SK-N-SH treated with all-trans-retinoic acid at 6 μM for 48 hours (cell line): ENCODE measurements at regions not wholly inside any gene's neighbourhood (a gene's known extent, or its start where the extent isn't known, plus 50 kb on each side); places are given as distances from the start of the nearest gene placed in this dataset.

Experiments
- ATAC-seq: fragments of 200-7000 bp; cut with Tn5 transposase; 3 replicates; pipeline ENCODE4 v1.9.1; 2020; ENCODE audit warnings: mild to moderate bottlenecking, moderate library complexity
- ARNTL ChIP-seq: fragments of 450-650 bp; formaldehyde crosslinking; IDR thresholded peaks from 2 replicates; pipeline ENCODE4 v1.5.0; 2020; ENCODE audit warnings: low read depth, mild to moderate bottlenecking, moderate library complexity, borderline replicate concordance
- BACH2 ChIP-seq: fragments of 250-450 bp; sonication (Bioruptor Pico); IDR thresholded peaks from 2 replicates; pipeline ENCODE4 v1.9.0; 2021; ENCODE audit warnings: mild to moderate bottlenecking, borderline replicate concordance
- CREB5 ChIP-seq: fragments of 250-450 bp; sonication (Bioruptor Pico); IDR thresholded peaks from 2 replicates; pipeline ENCODE4 v1.5.1; 2020; ENCODE audit warnings: low read depth, mild to moderate bottlenecking, moderate library complexity
- CSDC2 ChIP-seq: fragments of 250-450 bp; sonication (Bioruptor Pico); IDR thresholded peaks from 2 replicates; pipeline ENCODE4 v1.5.0; 2020; ENCODE audit warnings: mild to moderate bottlenecking, moderate library complexity
- ESRRG ChIP-seq: fragments of 250-450 bp; sonication (Bioruptor Pico); IDR thresholded peaks from 2 replicates; pipeline ENCODE4 v1.6.1; 2021; ENCODE audit warnings: mild to moderate bottlenecking
- GLIS3 ChIP-seq: fragments of 250-450 bp; sonication (Bioruptor Pico); IDR thresholded peaks from 2 replicates; pipeline ENCODE4 v1.5.0; 2020; ENCODE audit warnings: mild to moderate bottlenecking, moderate library complexity
- ISL1 ChIP-seq: fragments of 250-450 bp; sonication (Bioruptor Pico); IDR thresholded peaks from 2 replicates; pipeline ENCODE4 v2.1.2; 2022; ENCODE audit warnings: mild to moderate bottlenecking, moderate library complexity
- OSR1 ChIP-seq: fragments of 250-450 bp; sonication (Bioruptor Pico); IDR thresholded peaks from 2 replicates; pipeline ENCODE4 v1.8.0; 2022; ENCODE audit warnings: moderate library complexity, mild to moderate bottlenecking, inconsistent platforms
- PATZ1 ChIP-seq: fragments of 250-450 bp; sonication (Bioruptor Pico); IDR thresholded peaks from 2 replicates; pipeline ENCODE4 v1.8.0; 2020; ENCODE audit warnings: mild to moderate bottlenecking, moderate library complexity, borderline replicate concordance
- POU6F1 ChIP-seq: fragments of 250-450 bp; sonication (Bioruptor Pico); IDR thresholded peaks from 2 replicates; pipeline ENCODE4 v1.8.0; 2021; ENCODE audit warnings: low read depth, mild to moderate bottlenecking, moderate library complexity, borderline replicate concordance
- PPARA ChIP-seq: fragments of 250-450 bp; sonication (Bioruptor Pico); IDR thresholded peaks from 2 replicates; pipeline ENCODE4 v1.5.0; 2020; ENCODE audit warnings: mild to moderate bottlenecking, borderline replicate concordance
- RARB ChIP-seq: fragments of 250-450 bp; sonication (Bioruptor Pico); IDR thresholded peaks from 2 replicates; pipeline ENCODE4 v1.8.0; 2021; ENCODE audit warnings: mild to moderate bottlenecking, moderate library complexity
- SNAI2 ChIP-seq: fragments of 250-450 bp; sonication (Bioruptor Pico); IDR thresholded peaks from 2 replicates; pipeline ENCODE4 v1.5.0; 2020; ENCODE audit warnings: mild to moderate bottlenecking, moderate library complexity
- TCF4 ChIP-seq: fragments of 250-450 bp; sonication (Bioruptor Pico); IDR thresholded peaks from 2 replicates; pipeline ENCODE4 v1.8.0; 2021; ENCODE audit warnings: mild to moderate bottlenecking, moderate library complexity, borderline replicate concordance
- TOX ChIP-seq: fragments of 250-450 bp; sonication (Bioruptor Pico); IDR thresholded peaks from 2 replicates; pipeline ENCODE4 v1.8.0; 2021; ENCODE audit warnings: mild to moderate bottlenecking, moderate library complexity, borderline replicate concordance
- TSHZ2 ChIP-seq: fragments of 250-450 bp; sonication (Bioruptor Pico); IDR thresholded peaks from 2 replicates; pipeline ENCODE4 v1.5.0; 2020; ENCODE audit warnings: mild to moderate bottlenecking, moderate library complexity
- ZC3H10 ChIP-seq: fragments of 250-450 bp; sonication (Bioruptor Pico); IDR thresholded peaks from 2 replicates; pipeline ENCODE4 v1.5.1; 2021; ENCODE audit warnings: mild to moderate bottlenecking, moderate library complexity
- ZFP3 ChIP-seq: fragments of 250-450 bp; sonication (Bioruptor Pico); IDR thresholded peaks from 2 replicates; pipeline ENCODE4 v1.5.0; 2020; ENCODE audit warnings: mild to moderate bottlenecking, moderate library complexity
- ZFP30 ChIP-seq: fragments of 450-650 bp; formaldehyde crosslinking; IDR thresholded peaks from 2 replicates; pipeline ENCODE4 v1.5.0; 2022; ENCODE audit warnings: mild to moderate bottlenecking, moderate library complexity
- ZNF70 ChIP-seq: fragments of 450-650 bp; formaldehyde crosslinking; IDR thresholded peaks from 2 replicates; pipeline ENCODE4 v1.5.0; 2020; ENCODE audit warnings: mild to moderate bottlenecking, moderate library complexity
- ZNF8 ChIP-seq: fragments of 450-650 bp; formaldehyde crosslinking; IDR thresholded peaks from 2 replicates; pipeline ENCODE4 v1.5.0; 2020; ENCODE audit warnings: mild to moderate bottlenecking, moderate library complexity

- ATAC-seq: no peak
- TF ChIP-seq ZNF70 (CRISPR knock-in tag): no peak
- no peak for TF ChIP-seq ZFP3 (CRISPR knock-in tag)
- no peak for TF ChIP-seq GLIS3 (CRISPR knock-in tag)
- TF ChIP-seq TOX (CRISPR knock-in tag): no peak
- no peak for TF ChIP-seq PATZ1
- TF ChIP-seq ESRRG (CRISPR knock-in tag): no peak
- no peak for TF ChIP-seq CSDC2 (CRISPR knock-in tag)
- no peak for TF ChIP-seq ZFP30 (CRISPR knock-in tag)
- TF ChIP-seq PPARA (CRISPR knock-in tag): no peak
These were observed 304.1 kb upstream of the MME start for GRCh38 chr3:154775821-154776548.

GRCh38 chr3:154766765-154767503 lies 313.2 kb upstream of the MME start:
- no peak for TF ChIP-seq RARB (CRISPR knock-in tag)
- ATAC-seq: no peak

- no peak for TF ChIP-seq ZNF70 (CRISPR knock-in tag)
- no peak for TF ChIP-seq ESRRG (CRISPR knock-in tag)
- no peak for TF ChIP-seq ARNTL
- TF ChIP-seq CREB5 (CRISPR knock-in tag): no peak
- no peak for TF ChIP-seq POU6F1 (CRISPR knock-in tag)
- TF ChIP-seq TCF4: no peak
These were observed 315.1 kb upstream of the MME start for GRCh38 chr3:154764856-154765640.

GRCh38 chr3:154762486-154762885 lies 317.6 kb upstream of the MME start:
- TF ChIP-seq ZNF8 (CRISPR knock-in tag): no peak
- no peak for TF ChIP-seq TOX (CRISPR knock-in tag)

More at GRCh38 chr3:154764856-154765640, 315.1 kb upstream of the MME start:
- ATAC-seq: no peak

GRCh38 chr3:154759966-154760365 lies 320.2 kb upstream of the MME start:
- ATAC-seq: no peak
- TF ChIP-seq TCF4 (no peak), ZC3H10 (CRISPR knock-in tag) (no peak), CREB5 (CRISPR knock-in tag) (no peak), PPARA (CRISPR knock-in tag) (no peak), ZFP30 (CRISPR knock-in tag) (no peak), POU6F1 (CRISPR knock-in tag) (no peak), OSR1 (CRISPR knock-in tag) (no peak), ISL1 (CRISPR knock-in tag) (no peak), RARB (CRISPR knock-in tag) (no peak), BACH2 (CRISPR knock-in tag) (no peak), TSHZ2 (no peak), SNAI2 (CRISPR knock-in tag) (no peak), TOX (CRISPR knock-in tag) (no peak), ZNF8 (CRISPR knock-in tag) (no peak), CSDC2 (CRISPR knock-in tag) (no peak), ARNTL (no peak), GLIS3 (CRISPR knock-in tag) (no peak)

More at GRCh38 chr3:154762486-154762885, 317.6 kb upstream of the MME start:
- no peak for ATAC-seq
